Skeletal muscle satellite cell (primary cell): ENCODE measurements at regions not wholly inside any gene's neighbourhood (a gene's known extent, or its start where the extent isn't known, plus 50 kb on each side); places are given as distances from the start of the nearest gene placed in this dataset.

Source experiments
- H3K27me3 ChIP-seq: 2 replicates; pipeline ENCODE4 v1.7.0; 2013; ENCODE audit warnings: low read length; ENCODE audit not compliant: control insufficient read depth, insufficient read depth
- H3K36me3 ChIP-seq: 2 replicates; pipeline ENCODE4 v1.7.0; 2013; ENCODE audit warnings: mild to moderate bottlenecking, control low read depth, low read length; ENCODE audit not compliant: insufficient read depth
- H3K4me1 ChIP-seq: 2 replicates; pipeline ENCODE4 v1.7.0; 2013; ENCODE audit warnings: low read length; ENCODE audit not compliant: control insufficient read depth, insufficient read depth
- H3K4me2 ChIP-seq: 2 replicates; pipeline ENCODE4 v1.7.0; 2013; ENCODE audit warnings: mild to moderate bottlenecking, low read length
- H3K4me3 ChIP-seq: 2 replicates; pipeline ENCODE4 v1.7.0; 2013; ENCODE audit warnings: low read length
- H3K9ac ChIP-seq: 2 replicates; pipeline ENCODE4 v1.7.0; 2013; ENCODE audit warnings: mild to moderate bottlenecking, low read depth, low read length, moderate library complexity
- H3K9me3 ChIP-seq: replicated peaks from 2 replicates; pipeline ENCODE4 v1.7.0; 2013; ENCODE audit warnings: mild to moderate bottlenecking, control low read depth, low read length

DNA sequence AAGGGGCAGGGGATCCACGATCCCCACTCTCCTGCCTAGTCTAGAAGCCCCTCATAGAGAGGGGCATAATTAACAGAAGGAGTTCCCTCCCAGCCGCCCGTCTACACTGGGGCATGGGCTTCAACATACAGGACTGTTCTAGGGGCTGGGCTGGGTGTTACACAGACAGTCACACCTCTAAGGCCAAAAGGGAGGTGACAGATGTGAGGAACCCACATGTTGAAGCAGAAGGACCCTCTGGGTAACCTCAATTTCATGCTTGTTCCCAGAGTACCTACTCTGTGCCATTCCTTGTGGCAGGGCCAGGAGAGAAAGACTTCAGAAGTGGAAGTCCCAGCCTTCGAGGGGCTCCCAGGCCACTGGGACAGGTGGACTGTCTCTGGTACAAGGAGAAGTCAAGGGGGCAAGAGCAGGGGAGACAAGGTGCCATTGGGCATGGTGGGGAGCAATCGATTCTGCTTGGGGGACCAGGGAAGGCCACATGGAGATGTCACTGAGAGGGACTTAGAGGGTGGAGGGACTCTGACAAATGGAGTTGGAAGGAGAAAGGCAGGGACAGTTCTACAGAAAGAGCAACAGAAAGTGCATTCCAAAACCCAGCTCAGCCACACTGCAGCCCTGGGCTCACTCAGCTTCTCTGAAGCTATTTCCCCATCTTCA, 71.3 kb downstream of the CPN2 start:
- Histone ChIP-seq H3K36me3 (no peaks in the 10 kb centered on the region), H3K9me3 (no peaks in the 10 kb centered on the region), H3K9ac (no peak overlapping the region), H3K4me3 (no peak overlapping the region), H3K4me1 (peaks cover 17% of the 10 kb centered on the region), H3K27me3 (peaks cover 45% of the 10 kb centered on the region), H3K4me2 (no peak overlapping the region)

DNA sequence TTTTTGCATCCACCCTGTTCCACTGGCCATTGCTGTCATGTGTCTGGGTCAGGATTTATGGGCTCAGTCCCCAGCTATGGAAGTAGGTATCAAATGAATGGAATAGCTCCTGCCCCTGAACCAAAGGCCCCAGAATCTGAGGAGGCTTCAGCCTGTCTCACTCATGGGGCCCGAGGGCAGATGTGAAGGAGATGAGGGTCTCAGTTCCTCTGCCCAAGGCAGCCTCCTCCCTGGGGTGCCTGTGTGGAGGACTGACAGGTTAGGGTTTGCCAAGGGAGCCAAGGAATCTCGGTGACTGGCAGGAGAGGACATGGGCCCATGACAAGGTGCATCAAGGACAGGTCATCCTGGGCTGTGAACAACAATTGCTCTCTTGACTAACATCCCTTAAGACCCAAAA, 70.4 kb downstream of the CPN2 start:
- Histone ChIP-seq H3K4me3 (no peak overlapping the region), H3K4me2 (no peak overlapping the region), H3K9ac (no peak overlapping the region), H3K4me1 (peaks cover 17% of the 10 kb centered on the region), H3K9me3 (no peaks in the 10 kb centered on the region), H3K27me3 (peaks cover 50% of the 10 kb centered on the region), H3K36me3 (no peaks in the 10 kb centered on the region)

DNA sequence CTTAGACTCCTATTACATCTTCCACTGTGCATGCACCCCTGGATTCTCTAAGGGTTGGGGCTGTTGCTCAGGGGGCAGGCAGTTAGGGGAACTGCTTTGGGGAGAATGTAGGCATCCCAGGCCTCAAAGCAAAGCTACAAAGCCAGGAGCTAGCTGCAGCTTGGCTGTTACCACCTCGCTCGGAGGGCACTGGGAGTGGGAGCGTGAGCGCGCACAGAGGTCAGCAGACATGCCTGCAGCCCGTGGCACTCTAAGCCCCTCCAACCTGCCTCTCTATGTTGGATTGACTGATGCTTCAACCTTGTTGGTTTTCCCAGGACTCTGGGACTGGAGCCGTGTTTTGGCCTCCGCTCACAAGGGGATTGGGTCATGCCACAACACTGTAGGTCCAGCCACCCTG, 69.8 kb downstream of the CPN2 start:
- Histone ChIP-seq H3K4me3 (no peak overlapping the region), H3K4me1 (peaks cover 17% of the 10 kb centered on the region), H3K4me2 (no peak overlapping the region), H3K36me3 (no peaks in the 10 kb centered on the region), H3K27me3 (peaks cover 56% of the 10 kb centered on the region), H3K9ac (no peak overlapping the region), H3K9me3 (no peaks in the 10 kb centered on the region)

DNA sequence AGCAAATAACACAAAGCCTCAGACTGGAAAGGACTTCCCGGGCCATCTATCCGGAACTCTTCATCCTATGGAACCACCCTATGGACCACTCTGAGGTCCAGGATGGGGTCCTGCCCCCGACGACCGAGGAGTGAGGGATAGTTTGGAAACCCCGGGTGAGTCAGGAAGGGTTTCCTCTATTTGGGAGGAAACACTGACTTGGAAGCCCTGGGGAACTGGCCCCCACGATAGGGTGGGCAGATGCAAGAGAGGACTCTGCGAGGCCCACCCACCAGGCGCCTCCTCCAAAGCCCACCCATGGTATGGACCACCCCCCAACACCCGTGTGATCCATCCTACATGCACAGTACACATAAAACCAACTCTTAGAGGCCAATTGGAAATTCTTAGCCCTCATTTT, 69.4 kb downstream of the CPN2 start:
- Histone ChIP-seq H3K4me1 (peaks cover 17% of the 10 kb centered on the region), H3K4me3 (no peak overlapping the region), H3K9me3 (no peaks in the 10 kb centered on the region), H3K9ac (no peak overlapping the region), H3K27me3 (peaks cover 60% of the 10 kb centered on the region), H3K4me2 (no peak overlapping the region), H3K36me3 (no peaks in the 10 kb centered on the region)

DNA sequence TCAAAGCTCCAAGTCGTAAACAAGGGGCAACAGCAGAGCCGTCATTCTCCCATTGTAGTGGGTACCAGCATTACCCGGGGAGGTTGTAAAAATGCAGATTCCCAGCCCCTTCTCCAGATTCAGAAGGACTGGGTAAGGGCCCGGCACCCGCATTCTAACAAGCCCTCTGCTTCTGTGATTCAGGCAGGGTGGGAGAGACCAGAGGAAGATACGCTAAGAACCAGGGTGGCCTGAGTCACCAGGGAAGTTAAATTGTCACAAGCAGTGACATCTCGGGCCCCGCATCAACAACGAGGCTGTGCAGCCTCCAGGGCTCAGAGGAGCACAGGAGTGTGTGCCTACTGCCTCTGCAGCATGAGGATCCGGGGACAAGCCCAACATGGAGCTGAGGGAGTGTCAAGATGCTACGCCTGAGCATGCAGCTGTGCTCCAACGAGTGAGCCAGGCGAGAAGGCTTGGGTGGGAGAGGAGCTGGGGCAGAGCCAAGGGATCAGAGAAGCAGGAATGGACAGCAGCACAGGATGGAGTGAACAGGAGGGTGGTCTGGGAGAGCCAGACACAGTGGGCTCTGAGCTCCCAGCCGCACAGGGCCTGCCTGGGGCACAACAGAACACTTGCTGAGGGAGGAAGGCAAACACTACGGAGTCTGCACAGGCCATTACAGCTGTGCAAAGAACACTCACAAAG, 68.5 kb downstream of the CPN2 start:
- Histone ChIP-seq H3K27me3 (peaks cover 66% of the 10 kb centered on the region), H3K4me1 (peaks cover 9% of the 10 kb centered on the region), H3K36me3 (no peaks in the 10 kb centered on the region), H3K9me3 (no peaks in the 10 kb centered on the region), H3K4me2 (no peak overlapping the region), H3K4me3 (no peak overlapping the region), H3K9ac (no peak overlapping the region)

DNA sequence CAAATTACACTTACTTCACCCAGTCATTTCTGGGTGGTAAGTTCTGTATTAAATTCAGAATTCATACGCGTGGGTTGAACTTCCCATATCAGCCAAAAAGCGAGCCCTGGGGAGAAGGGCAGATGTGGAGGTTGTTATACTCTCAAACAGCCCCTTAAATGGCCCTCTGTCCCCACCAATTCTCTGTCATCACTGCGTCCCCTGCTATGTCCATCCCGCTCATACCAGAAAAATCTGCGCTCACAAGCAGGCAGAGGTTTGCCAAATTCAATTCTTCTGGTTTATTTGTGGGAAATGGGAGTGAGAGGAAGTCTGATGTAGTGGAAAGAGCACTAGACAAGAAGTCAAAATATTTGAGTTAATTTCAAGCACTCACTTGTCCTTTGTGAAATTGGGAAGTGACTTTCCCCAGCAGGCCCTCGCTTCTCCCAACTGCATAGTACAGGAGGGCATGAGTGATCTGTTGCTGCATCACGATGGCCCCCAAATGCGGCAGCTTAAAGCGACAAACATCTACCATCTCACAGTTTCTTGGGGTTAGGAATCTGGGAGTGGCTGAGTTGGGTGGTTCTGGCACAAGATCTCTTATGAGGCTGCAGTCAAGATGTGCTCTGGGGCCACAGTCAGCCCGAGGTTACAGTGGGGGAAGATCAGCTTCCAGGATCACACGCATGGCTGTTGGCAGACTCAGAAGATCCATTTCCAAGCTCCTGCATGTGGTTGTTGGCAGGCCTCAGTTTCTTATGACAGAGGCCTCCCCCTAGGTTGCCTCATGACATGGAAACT, 67.7 kb downstream of the CPN2 start:
- no peak overlapping the region for H3K4me2 ChIP-seq
- peaks cover 73% of the 10 kb centered on the region for H3K27me3 ChIP-seq
- peaks cover 1% of the 10 kb centered on the region for H3K4me1 ChIP-seq
- H3K9ac ChIP-seq: no peak overlapping the region
- H3K9me3 ChIP-seq: no peaks in the 10 kb centered on the region
- H3K4me3 ChIP-seq: no peak overlapping the region
- H3K36me3 ChIP-seq: no peaks in the 10 kb centered on the region

DNA sequence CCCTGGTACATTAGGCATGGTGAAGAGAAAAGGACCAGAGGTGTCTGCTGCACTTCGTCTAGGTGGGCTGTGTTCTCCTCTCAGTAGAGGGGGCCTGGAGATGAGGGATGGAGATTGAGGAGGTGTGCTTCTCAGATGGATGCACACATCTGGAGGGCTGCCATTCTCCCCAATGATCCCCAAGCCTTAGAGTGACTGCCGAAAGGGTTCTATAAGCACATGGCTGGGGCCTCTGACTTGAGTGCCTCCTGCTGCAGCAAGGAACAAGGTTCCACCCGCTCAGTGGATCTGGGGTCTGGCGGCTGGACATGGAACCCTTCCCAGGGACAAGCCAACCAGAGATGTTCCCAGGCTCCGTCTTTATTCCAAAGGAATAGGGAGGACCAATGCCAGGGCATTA, 66.8 kb downstream of the CPN2 start:
- H3K4me1 ChIP-seq: no peaks in the 10 kb centered on the region
- peaks cover 80% of the 10 kb centered on the region for H3K27me3 ChIP-seq
- no peak overlapping the region for H3K4me3 ChIP-seq
- no peak overlapping the region for H3K4me2 ChIP-seq
- no peak overlapping the region for H3K9ac ChIP-seq
- H3K36me3 ChIP-seq: no peaks in the 10 kb centered on the region
- no peaks in the 10 kb centered on the region for H3K9me3 ChIP-seq

DNA sequence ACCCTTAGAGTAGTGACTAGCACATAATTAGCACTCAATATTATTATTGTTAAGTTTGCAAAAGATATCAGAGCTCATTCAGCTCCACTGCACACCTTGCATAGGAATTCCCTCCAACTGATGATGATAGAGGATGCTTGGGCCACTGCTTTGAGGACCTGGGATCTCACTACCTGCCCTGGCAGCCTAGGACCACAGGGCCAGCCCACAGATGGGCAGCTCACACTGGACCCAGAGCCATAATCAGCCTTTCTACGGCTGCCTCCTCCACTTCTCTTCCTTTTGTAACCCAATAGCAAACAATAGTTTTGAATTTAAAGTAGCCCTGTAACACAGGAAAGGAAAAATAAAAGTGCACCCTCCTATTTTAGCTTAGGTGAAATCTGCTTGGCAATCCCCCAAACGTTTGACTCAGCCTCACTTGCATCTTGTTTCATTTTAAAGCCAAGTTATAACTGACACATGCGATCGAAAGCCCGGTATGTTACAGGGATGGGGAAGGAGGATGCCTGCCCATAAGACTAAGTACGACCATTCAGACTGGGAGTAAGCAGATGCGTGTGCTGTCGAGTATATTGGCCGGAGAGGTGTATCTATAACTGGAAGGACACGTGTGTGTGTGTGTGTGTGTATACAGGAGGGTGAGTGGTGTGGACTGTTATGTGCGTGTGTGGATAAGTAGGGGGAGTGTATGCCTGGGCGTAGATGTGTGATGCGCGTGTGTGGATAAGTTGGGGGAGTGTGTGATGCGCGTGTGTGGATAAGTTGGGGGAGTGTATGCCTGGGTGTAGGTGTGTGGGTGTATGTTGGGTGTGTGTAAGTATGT, 65.9 kb downstream of the CPN2 start:
- Histone ChIP-seq H3K36me3 (no peaks in the 10 kb centered on the region), H3K4me3 (no peak overlapping the region), H3K9ac (no peak overlapping the region), H3K4me1 (no peaks in the 10 kb centered on the region), H3K27me3 (peaks cover 71% of the 10 kb centered on the region), H3K4me2 (no peak overlapping the region), H3K9me3 (no peaks in the 10 kb centered on the region)

DNA sequence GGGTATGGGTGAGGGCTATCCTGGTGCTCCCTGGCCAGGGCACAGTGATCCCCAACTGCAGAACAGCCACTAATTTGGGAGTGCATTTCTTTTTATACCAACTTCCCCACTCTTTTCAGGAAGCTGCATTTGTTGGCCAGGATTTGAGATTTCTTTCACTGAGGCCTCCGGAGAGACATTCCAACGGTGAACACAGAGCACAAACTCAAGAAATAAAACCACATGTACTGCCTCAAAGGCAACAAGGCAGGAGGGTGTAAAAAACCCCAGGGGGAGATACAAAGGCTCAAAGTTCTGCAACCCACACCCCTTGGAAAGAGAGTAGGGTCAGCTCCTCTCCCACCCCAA, 65.3 kb downstream of the CPN2 start:
- no peaks in the 10 kb centered on the region for H3K36me3 ChIP-seq
- no peak overlapping the region for H3K9ac ChIP-seq
- H3K4me3 ChIP-seq: no peak overlapping the region
- no peaks in the 10 kb centered on the region for H3K4me1 ChIP-seq
- H3K9me3 ChIP-seq: no peaks in the 10 kb centered on the region
- no peak overlapping the region for H3K4me2 ChIP-seq
- peaks cover 66% of the 10 kb centered on the region for H3K27me3 ChIP-seq

DNA sequence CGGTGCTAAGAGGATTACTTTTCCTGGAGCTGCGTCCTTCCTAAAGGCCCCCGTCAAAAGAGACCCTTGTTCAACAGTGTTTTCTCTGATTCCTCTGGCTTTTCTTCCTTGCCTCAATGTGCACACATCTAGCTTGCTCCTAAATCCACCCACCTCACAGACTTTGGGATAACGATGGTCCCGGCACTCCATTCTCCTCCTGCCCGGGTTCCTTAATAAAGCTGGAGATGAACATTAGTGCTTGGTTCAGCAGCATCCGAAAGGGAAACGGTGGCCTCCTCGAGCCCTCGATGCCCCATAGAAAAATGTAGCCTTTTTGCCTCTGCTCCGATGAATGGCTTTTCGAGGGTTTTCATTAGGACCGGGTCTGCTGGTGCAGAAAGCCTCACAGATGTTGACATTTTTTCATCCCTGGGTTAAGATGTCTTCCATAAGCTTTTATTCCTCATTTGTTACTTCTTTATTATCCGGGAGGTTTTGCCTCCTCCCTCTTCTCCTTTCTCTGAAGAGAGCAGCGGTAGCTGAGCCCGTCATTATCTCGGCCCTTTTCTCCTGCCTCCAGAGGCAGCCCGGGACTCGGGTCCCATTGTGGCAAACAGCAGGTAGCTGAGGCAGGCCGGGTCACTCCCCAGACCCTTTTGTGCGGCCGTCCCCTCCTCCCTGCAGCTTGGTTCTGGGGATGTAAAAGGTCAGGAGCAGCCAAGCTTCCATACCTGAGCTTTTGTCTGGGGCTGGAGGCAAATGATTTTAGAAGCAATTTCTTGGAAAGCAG, 64.6 kb downstream of the CPN2 start:
- no peak overlapping the region for H3K9ac ChIP-seq
- H3K9me3 ChIP-seq: no peaks in the 10 kb centered on the region
- H3K27me3 ChIP-seq: peaks cover 66% of the 10 kb centered on the region
- H3K4me1 ChIP-seq: no peaks in the 10 kb centered on the region
- H3K36me3 ChIP-seq: no peaks in the 10 kb centered on the region
- H3K4me2 ChIP-seq: no peak overlapping the region
- H3K4me3 ChIP-seq: no peak overlapping the region

DNA sequence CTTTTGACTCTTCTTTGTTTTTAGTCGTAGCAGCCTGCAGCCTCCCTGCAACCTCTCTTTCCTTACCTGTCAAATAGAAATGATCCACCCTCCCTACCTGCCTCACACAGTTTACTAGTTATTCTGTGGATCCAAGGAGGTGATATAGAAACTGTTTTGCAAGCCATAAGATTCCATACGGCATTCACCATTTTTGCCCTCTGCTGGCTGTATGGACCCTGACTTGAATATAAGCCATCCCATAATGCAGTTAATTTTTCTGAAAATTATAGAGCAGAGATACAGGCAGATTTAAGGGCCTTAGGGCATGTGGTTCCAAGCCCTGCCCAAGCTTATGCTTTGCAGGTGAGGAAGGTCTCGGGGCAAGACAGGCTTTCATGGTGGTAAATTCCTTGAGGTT, 63.8 kb downstream of the CPN2 start:
- no peak overlapping the region for H3K9ac ChIP-seq
- H3K27me3 ChIP-seq: peaks cover 63% of the 10 kb centered on the region
- no peaks in the 10 kb centered on the region for H3K4me1 ChIP-seq
- H3K36me3 ChIP-seq: no peaks in the 10 kb centered on the region
- H3K4me2 ChIP-seq: no peak overlapping the region
- no peaks in the 10 kb centered on the region for H3K9me3 ChIP-seq
- no peak overlapping the region for H3K4me3 ChIP-seq
